ENCODE measurements at regions not wholly inside any gene's neighbourhood (a gene's known extent, or its start where the extent isn't known, plus 50 kb on each side); places are given as distances from the start of the nearest gene placed in this dataset.

- peaks cover 11% of the 10 kb centered on the region for H3K9me3 Mint-ChIP-seq
- H3K4me1 Mint-ChIP-seq (ENCODE audit: low read depth), result no peaks in the 10 kb centered on the region
- no peak overlapping the region for H3K27ac Mint-ChIP-seq
- no peaks in the 10 kb centered on the region for H3K36me3 Mint-ChIP-seq (ENCODE audit: low read depth)
- no peaks in the 10 kb centered on the region for H3K27me3 Mint-ChIP-seq (ENCODE audit: low read depth)
- H3K4me3 Mint-ChIP-seq, result no peak overlapping the region
Observed at GRCh38 chr5:125258615-125259014, 512.2 kb upstream of the ZNF608 start.

GRCh38 chr5:125261505-125262250 is 515.2 kb upstream of the ZNF608 start:
- Mint-ChIP-seq H3K4me3 (no peak overlapping the region), H3K9me3 (no peaks in the 10 kb centered on the region), H3K27ac (no peak overlapping the region), H3K36me3 (ENCODE audit: low read depth) (no peaks in the 10 kb centered on the region), H3K4me1 (ENCODE audit: low read depth) (no peaks in the 10 kb centered on the region), H3K27me3 (ENCODE audit: low read depth) (no peaks in the 10 kb centered on the region)

GRCh38 chr5:125262782-125263181 is 516.3 kb upstream of the ZNF608 start:
- Mint-ChIP-seq H3K9me3 (no peaks in the 10 kb centered on the region), H3K27ac (no peak overlapping the region), H3K36me3 (ENCODE audit: low read depth) (no peaks in the 10 kb centered on the region), H3K4me1 (ENCODE audit: low read depth) (no peaks in the 10 kb centered on the region), H3K4me3 (no peak overlapping the region), H3K27me3 (ENCODE audit: low read depth) (no peaks in the 10 kb centered on the region)

- Mint-ChIP-seq H3K9me3 (no peaks in the 10 kb centered on the region), H3K27me3 (ENCODE audit: low read depth) (no peaks in the 10 kb centered on the region), H3K4me1 (ENCODE audit: low read depth) (no peaks in the 10 kb centered on the region), H3K27ac (no peak overlapping the region), H3K4me3 (no peak overlapping the region), H3K36me3 (ENCODE audit: low read depth) (no peaks in the 10 kb centered on the region)
Observed at GRCh38 chr5:125263356-125263755, 516.9 kb upstream of the ZNF608 start.

- Mint-ChIP-seq H3K36me3 (ENCODE audit: low read depth) (no peaks in the 10 kb centered on the region), H3K9me3 (no peaks in the 10 kb centered on the region), H3K4me3 (no peak overlapping the region), H3K27ac (no peak overlapping the region), H3K27me3 (ENCODE audit: low read depth) (no peaks in the 10 kb centered on the region), H3K4me1 (ENCODE audit: low read depth) (no peaks in the 10 kb centered on the region)
Observed at GRCh38 chr5:125266106-125266505, 519.7 kb upstream of the ZNF608 start.

- H3K9me3 Mint-ChIP-seq, result no peaks in the 10 kb centered on the region
- H3K27me3 Mint-ChIP-seq (ENCODE audit: low read depth), result no peaks in the 10 kb centered on the region
- no peak overlapping the region for H3K27ac Mint-ChIP-seq
- no peaks in the 10 kb centered on the region for H3K36me3 Mint-ChIP-seq (ENCODE audit: low read depth)
- H3K4me3 Mint-ChIP-seq, result no peak overlapping the region
- no peaks in the 10 kb centered on the region for H3K4me1 Mint-ChIP-seq (ENCODE audit: low read depth)
Observed at GRCh38 chr5:125267636-125268248, 521.3 kb upstream of the ZNF608 start.

- Mint-ChIP-seq H3K9me3 (no peaks in the 10 kb centered on the region), H3K27me3 (ENCODE audit: low read depth) (no peaks in the 10 kb centered on the region), H3K4me3 (no peak overlapping the region), H3K27ac (no peak overlapping the region), H3K4me1 (ENCODE audit: low read depth) (no peaks in the 10 kb centered on the region), H3K36me3 (ENCODE audit: low read depth) (no peaks in the 10 kb centered on the region)
Observed at GRCh38 chr5:125269926-125270325, 523.5 kb upstream of the ZNF608 start.

- no peak overlapping the region for H3K27ac Mint-ChIP-seq
- no peak overlapping the region for H3K4me3 Mint-ChIP-seq
- H3K27me3 Mint-ChIP-seq (ENCODE audit: low read depth), result no peaks in the 10 kb centered on the region
- no peaks in the 10 kb centered on the region for H3K36me3 Mint-ChIP-seq (ENCODE audit: low read depth)
- H3K9me3 Mint-ChIP-seq, result no peaks in the 10 kb centered on the region
- no peaks in the 10 kb centered on the region for H3K4me1 Mint-ChIP-seq (ENCODE audit: low read depth)
Observed at GRCh38 chr5:125272357-125272756, 525.9 kb upstream of the ZNF608 start.

GRCh38 chr5:125274211-125274610 is 527.8 kb upstream of the ZNF608 start:
- Mint-ChIP-seq H3K36me3 (ENCODE audit: low read depth) (no peaks in the 10 kb centered on the region), H3K27ac (no peak overlapping the region), H3K4me3 (no peak overlapping the region), H3K4me1 (ENCODE audit: low read depth) (no peaks in the 10 kb centered on the region), H3K27me3 (ENCODE audit: low read depth) (no peaks in the 10 kb centered on the region), H3K9me3 (no peaks in the 10 kb centered on the region)

- no peaks in the 10 kb centered on the region for H3K36me3 Mint-ChIP-seq (ENCODE audit: low read depth)
- no peaks in the 10 kb centered on the region for H3K9me3 Mint-ChIP-seq
- H3K27me3 Mint-ChIP-seq (ENCODE audit: low read depth), result no peaks in the 10 kb centered on the region
- H3K27ac Mint-ChIP-seq, result no peak overlapping the region
- H3K4me1 Mint-ChIP-seq (ENCODE audit: low read depth), result no peaks in the 10 kb centered on the region
- no peak overlapping the region for H3K4me3 Mint-ChIP-seq
Observed at GRCh38 chr5:125274938-125275724, 528.7 kb upstream of the ZNF608 start.

GRCh38 chr5:125275725-125276090 is 529.3 kb upstream of the ZNF608 start:
- no peaks in the 10 kb centered on the region for H3K9me3 Mint-ChIP-seq
- no peaks in the 10 kb centered on the region for H3K27me3 Mint-ChIP-seq (ENCODE audit: low read depth)
- H3K36me3 Mint-ChIP-seq (ENCODE audit: low read depth), result no peaks in the 10 kb centered on the region
- H3K4me1 Mint-ChIP-seq (ENCODE audit: low read depth), result no peaks in the 10 kb centered on the region
- no peak overlapping the region for H3K27ac Mint-ChIP-seq
- no peak overlapping the region for H3K4me3 Mint-ChIP-seq

GRCh38 chr5:125276096-125276495 is 529.7 kb upstream of the ZNF608 start:
- Mint-ChIP-seq H3K27me3 (ENCODE audit: low read depth) (no peaks in the 10 kb centered on the region), H3K27ac (no peak overlapping the region), H3K4me1 (ENCODE audit: low read depth) (no peaks in the 10 kb centered on the region), H3K4me3 (no peak overlapping the region), H3K36me3 (ENCODE audit: low read depth) (no peaks in the 10 kb centered on the region), H3K9me3 (no peaks in the 10 kb centered on the region)

GRCh38 chr5:125277494-125278154 is 531.2 kb upstream of the ZNF608 start:
- Mint-ChIP-seq H3K9me3 (no peaks in the 10 kb centered on the region), H3K27me3 (ENCODE audit: low read depth) (no peaks in the 10 kb centered on the region), H3K4me3 (no peak overlapping the region), H3K36me3 (ENCODE audit: low read depth) (no peaks in the 10 kb centered on the region), H3K4me1 (ENCODE audit: low read depth) (no peaks in the 10 kb centered on the region), H3K27ac (no peak overlapping the region)

GRCh38 chr5:125278711-125279110 is 532.3 kb upstream of the ZNF608 start:
- no peaks in the 10 kb centered on the region for H3K9me3 Mint-ChIP-seq
- H3K4me1 Mint-ChIP-seq (ENCODE audit: low read depth), result no peaks in the 10 kb centered on the region
- no peaks in the 10 kb centered on the region for H3K27me3 Mint-ChIP-seq (ENCODE audit: low read depth)
- H3K4me3 Mint-ChIP-seq, result no peak overlapping the region
- no peak overlapping the region for H3K27ac Mint-ChIP-seq
- H3K36me3 Mint-ChIP-seq (ENCODE audit: low read depth), result no peaks in the 10 kb centered on the region
